ENCODE measurements at regions not wholly inside any gene's neighbourhood (a gene's known extent, or its start where the extent isn't known, plus 50 kb on each side); places are given as distances from the start of the nearest gene placed in this dataset.
"Not testable (repeated sequence)": the region's sequence is repeated elsewhere in the genome, so short reads cannot be mapped to it uniquely, and the experiment has no call there.

DNA sequence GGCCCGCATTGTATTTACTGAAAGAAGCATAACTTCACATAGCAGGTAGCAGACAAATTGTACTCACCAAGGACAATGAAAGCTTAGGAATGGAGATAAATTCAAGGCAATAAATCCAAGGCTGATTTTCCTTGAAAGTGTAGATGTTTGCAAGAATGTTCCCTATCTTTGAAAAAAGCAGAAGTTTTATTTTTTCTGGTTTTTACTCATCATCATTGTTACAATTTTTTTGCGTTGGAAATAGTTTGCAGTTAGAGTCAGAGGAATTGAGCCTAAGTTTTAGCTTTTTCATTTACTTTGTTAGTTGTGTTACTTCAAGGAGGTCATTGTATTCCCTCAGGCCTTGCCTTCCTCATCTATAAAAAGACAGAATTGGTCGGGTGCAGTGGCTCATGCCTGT, 213.9 kb upstream of the TBL1XR1 start:
- Histone ChIP-seq H3K4me3 (ENCODE audit: low read length) (no peak overlapping the region), H3F3A (ENCODE audit: control insufficient read depth, insufficient read depth) (no peaks in the 10 kb centered on the region), H3K27ac (ENCODE audit: low read depth, low read length) (no peak overlapping the region), H3K9me2 (replicated peaks; ENCODE audit: control insufficient read depth, low read length) (no peaks in the 10 kb centered on the region), H3K27me3 (ENCODE audit: control insufficient read depth, low read length) (no peaks in the 10 kb centered on the region), H3K4me1 (ENCODE audit: control insufficient read depth, low read length) (peaks cover 9% of the 10 kb centered on the region), H3K36me3 (ENCODE audit: control insufficient read depth, low read length) (no peaks in the 10 kb centered on the region), H3K4me2 (ENCODE audit: low read length) (no peak overlapping the region), H3K9me3 (ENCODE audit: control insufficient read depth, insufficient read depth, low read length) (no peaks in the 10 kb centered on the region), H4K20me1 (ENCODE audit: control insufficient read depth, insufficient read depth, low read depth, low read length) (no peaks in the 10 kb centered on the region), H3K79me2 (ENCODE audit: control insufficient read depth, low read length) (no peaks in the 10 kb centered on the region)
- no peak for TF ChIP-seq EZH2phosphoT487 (IDR thresholded peaks at IDR 0.05; ENCODE audit: borderline replicate concordance, low read length)
- TF ChIP-seq, protein P1, sequence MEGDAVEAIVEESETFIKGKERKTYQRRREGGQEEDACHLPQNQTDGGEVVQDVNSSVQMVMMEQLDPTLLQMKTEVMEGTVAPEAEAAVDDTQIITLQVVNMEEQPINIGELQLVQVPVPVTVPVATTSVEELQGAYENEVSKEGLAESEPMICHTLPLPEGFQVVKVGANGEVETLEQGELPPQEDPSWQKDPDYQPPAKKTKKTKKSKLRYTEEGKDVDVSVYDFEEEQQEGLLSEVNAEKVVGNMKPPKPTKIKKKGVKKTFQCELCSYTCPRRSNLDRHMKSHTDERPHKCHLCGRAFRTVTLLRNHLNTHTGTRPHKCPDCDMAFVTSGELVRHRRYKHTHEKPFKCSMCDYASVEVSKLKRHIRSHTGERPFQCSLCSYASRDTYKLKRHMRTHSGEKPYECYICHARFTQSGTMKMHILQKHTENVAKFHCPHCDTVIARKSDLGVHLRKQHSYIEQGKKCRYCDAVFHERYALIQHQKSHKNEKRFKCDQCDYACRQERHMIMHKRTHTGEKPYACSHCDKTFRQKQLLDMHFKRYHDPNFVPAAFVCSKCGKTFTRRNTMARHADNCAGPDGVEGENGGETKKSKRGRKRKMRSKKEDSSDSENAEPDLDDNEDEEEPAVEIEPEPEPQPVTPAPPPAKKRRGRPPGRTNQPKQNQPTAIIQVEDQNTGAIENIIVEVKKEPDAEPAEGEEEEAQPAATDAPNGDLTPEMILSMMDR (IDR thresholded peaks at IDR 0.05; ENCODE audit: low read depth, low read length, poor library complexity, severe bottlenecking) = no peak

DNA sequence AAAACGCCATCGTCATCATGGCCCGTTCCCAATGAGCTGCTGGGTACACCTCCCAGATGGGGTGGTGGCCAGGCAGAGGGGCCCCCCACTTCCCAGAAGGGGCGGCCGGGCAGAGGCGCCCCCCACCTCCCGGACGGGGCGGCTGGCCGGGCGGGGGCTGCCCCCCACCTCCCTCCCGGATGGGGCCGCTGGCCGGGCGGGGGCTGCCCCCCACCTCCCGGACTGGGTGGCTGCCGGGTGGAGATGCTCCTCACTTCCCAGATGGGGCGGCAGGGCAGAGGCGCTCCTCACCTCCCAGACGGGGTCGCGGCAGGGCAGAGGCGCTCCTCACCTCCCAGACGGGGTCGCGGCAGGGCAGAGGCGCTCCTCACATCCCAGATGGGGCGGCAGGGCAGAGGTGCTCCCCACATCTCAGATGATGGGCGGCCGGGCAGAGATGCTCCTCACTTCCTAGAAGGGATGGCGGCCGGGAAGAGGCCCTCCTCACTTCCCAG, 215.4 kb upstream of the TBL1XR1 start:
- not testable (repeated sequence) for H3K4me3 ChIP-seq (ENCODE audit: low read length); H3F3A ChIP-seq (ENCODE audit: control insufficient read depth, insufficient read depth); H4K20me1 ChIP-seq (ENCODE audit: control insufficient read depth, insufficient read depth, low read depth, low read length); H3K36me3 ChIP-seq (ENCODE audit: control insufficient read depth, low read length); H3K27me3 ChIP-seq (ENCODE audit: control insufficient read depth, low read length); H3K79me2 ChIP-seq (ENCODE audit: control insufficient read depth, low read length); H3K27ac ChIP-seq (ENCODE audit: low read depth, low read length); H3K9me3 ChIP-seq (ENCODE audit: control insufficient read depth, insufficient read depth, low read length); H3K9me2 ChIP-seq (replicated peaks; ENCODE audit: control insufficient read depth, low read length); H3K4me2 ChIP-seq (ENCODE audit: low read length)
- H3K4me1 ChIP-seq (ENCODE audit: control insufficient read depth, low read length) = peaks cover 15% of the 10 kb centered on the region

DNA sequence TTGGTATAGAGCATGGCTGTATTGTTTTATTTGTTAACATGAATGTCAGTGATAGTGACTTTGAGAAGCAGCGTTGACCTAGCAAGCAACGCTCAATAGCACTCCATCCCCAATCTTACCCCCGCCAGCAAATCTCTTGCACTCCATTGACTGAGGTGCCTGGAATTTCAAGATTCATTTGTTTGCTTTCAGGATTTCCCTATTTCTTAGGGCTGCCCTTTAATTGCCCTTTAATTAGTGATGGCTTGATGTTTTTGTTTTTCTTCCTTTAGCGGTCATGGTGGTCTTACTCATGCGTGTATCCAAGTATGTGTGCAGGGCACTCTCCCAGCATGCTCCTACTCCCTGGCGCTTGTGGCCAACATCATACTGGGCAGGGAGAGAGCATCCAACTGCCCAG, 216.8 kb upstream of the TBL1XR1 start:
- H3K4me1 ChIP-seq (ENCODE audit: control insufficient read depth, low read length) = peaks cover 15% of the 10 kb centered on the region
- H3F3A ChIP-seq (ENCODE audit: control insufficient read depth, insufficient read depth) = no peaks in the 10 kb centered on the region
- no peaks in the 10 kb centered on the region for H3K27me3 ChIP-seq (ENCODE audit: control insufficient read depth, low read length)
- H3K36me3 ChIP-seq (ENCODE audit: control insufficient read depth, low read length) = no peaks in the 10 kb centered on the region
- no peak overlapping the region for H3K4me3 ChIP-seq (ENCODE audit: low read length)
- H3K79me2 ChIP-seq (ENCODE audit: control insufficient read depth, low read length) = no peaks in the 10 kb centered on the region
- no peak for TF ChIP-seq EZH2phosphoT487 (IDR thresholded peaks at IDR 0.05; ENCODE audit: borderline replicate concordance, low read length)
- TF ChIP-seq, protein P1 (IDR thresholded peaks at IDR 0.05; ENCODE audit: low read depth, low read length, poor library complexity, severe bottlenecking) = no peak
- H4K20me1 ChIP-seq (ENCODE audit: control insufficient read depth, insufficient read depth, low read depth, low read length) = no peaks in the 10 kb centered on the region
- no peaks in the 10 kb centered on the region for H3K9me3 ChIP-seq (ENCODE audit: control insufficient read depth, insufficient read depth, low read length)
- no peak overlapping the region for H3K4me2 ChIP-seq (ENCODE audit: low read length)
- no peaks in the 10 kb centered on the region for H3K9me2 ChIP-seq (replicated peaks; ENCODE audit: control insufficient read depth, low read length)
- no peak overlapping the region for H3K27ac ChIP-seq (ENCODE audit: low read depth, low read length)

DNA sequence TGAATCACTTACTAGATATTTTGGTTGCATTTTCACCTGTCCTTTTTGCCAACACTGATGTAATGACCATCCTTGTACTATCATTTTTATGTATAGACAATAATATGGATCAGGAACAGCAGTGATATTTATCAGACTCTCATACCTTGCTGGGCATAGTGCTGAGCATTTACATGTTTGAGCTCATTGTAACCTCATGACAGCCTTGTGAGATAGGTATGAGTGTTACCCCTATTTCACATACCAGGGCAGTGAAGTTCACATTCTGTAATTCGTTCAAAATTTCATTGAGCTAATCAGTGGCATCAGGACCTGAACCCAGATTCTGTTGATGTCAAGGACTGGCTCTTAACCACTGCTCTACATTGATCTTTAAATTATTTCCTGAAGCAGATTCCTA, 221.5 kb upstream of the TBL1XR1 start:
- Histone ChIP-seq H3K4me1 (ENCODE audit: control insufficient read depth, low read length) (peaks cover 6% of the 10 kb centered on the region), H3F3A (ENCODE audit: control insufficient read depth, insufficient read depth) (no peaks in the 10 kb centered on the region), H3K27ac (ENCODE audit: low read depth, low read length) (no peak overlapping the region), H4K20me1 (ENCODE audit: control insufficient read depth, insufficient read depth, low read depth, low read length) (no peaks in the 10 kb centered on the region), H3K27me3 (ENCODE audit: control insufficient read depth, low read length) (no peaks in the 10 kb centered on the region), H3K79me2 (ENCODE audit: control insufficient read depth, low read length) (no peaks in the 10 kb centered on the region), H3K9me2 (replicated peaks; ENCODE audit: control insufficient read depth, low read length) (no peaks in the 10 kb centered on the region), H3K4me2 (ENCODE audit: low read length) (no peak overlapping the region), H3K4me3 (ENCODE audit: low read length) (no peak overlapping the region), H3K9me3 (ENCODE audit: control insufficient read depth, insufficient read depth, low read length) (no peaks in the 10 kb centered on the region), H3K36me3 (ENCODE audit: control insufficient read depth, low read length) (no peaks in the 10 kb centered on the region)
- TF ChIP-seq, protein P1 (IDR thresholded peaks at IDR 0.05; ENCODE audit: low read depth, low read length, poor library complexity, severe bottlenecking) = no peak
- TF ChIP-seq EZH2phosphoT487 (IDR thresholded peaks at IDR 0.05; ENCODE audit: borderline replicate concordance, low read length) = no peak
